Neural cell (in vitro differentiated cells): ENCODE measurements at regions not wholly inside any gene's neighbourhood (a gene's known extent, or its start where the extent isn't known, plus 50 kb on each side); places are given as distances from the start of the nearest gene placed in this dataset.

Source experiments
- H2AFZ ChIP-seq: fragments of 200-600, 300-800 bp; sonication (generic), shearing (Covaris generic); 2 replicates; pipeline ENCODE4 v1.6.0; 2014; ENCODE audit warnings: low read depth, mild to moderate bottlenecking, antibody characterized with exemption, low read length, moderate library complexity
- H3F3A ChIP-seq: fragments of 200-600 bp; shearing (Covaris generic); 2 replicates; pipeline ENCODE4 v1.6.1; 2016; ENCODE audit warnings: mild to moderate bottlenecking, moderate library complexity, mixed read lengths, antibody characterized with exemption, low read length; ENCODE audit not compliant: insufficient read depth, poor library complexity, severe bottlenecking
- H3K27ac ChIP-seq: fragments of 200-600, 300-800 bp; sonication (generic), shearing (Covaris generic); 2 replicates; pipeline ENCODE4 v1.5.1; 2014; ENCODE audit warnings: mild to moderate bottlenecking, low read length, moderate library complexity
- H3K27me3 ChIP-seq: fragments of 300-800, 200-600 bp; sonication (generic), shearing (Covaris generic); 2 replicates; pipeline ENCODE4 v1.6.0; 2014; ENCODE audit warnings: mild to moderate bottlenecking, low read depth, low read length, moderate library complexity; ENCODE audit not compliant: insufficient read depth
- H3K36me3 ChIP-seq: fragments of 300-800, 200-600 bp; sonication (generic), shearing (Covaris generic); 2 replicates; pipeline ENCODE4 v1.5.1; 2014; ENCODE audit warnings: mild to moderate bottlenecking, antibody characterized with exemption, low read length, moderate library complexity; ENCODE audit not compliant: insufficient read depth
- H3K4me2 ChIP-seq: fragments of 300-800, 200-600 bp; sonication (generic), shearing (Covaris generic); 2 replicates; pipeline ENCODE4 v1.6.0; 2014; ENCODE audit warnings: mild to moderate bottlenecking, low read length
- H3K4me3 ChIP-seq: fragments of 300-800, 200-600 bp; sonication (generic), shearing (Covaris generic); 2 replicates; pipeline ENCODE4 v1.5.1; 2014; ENCODE audit warnings: mild to moderate bottlenecking, low read length, moderate library complexity
- H3K79me2 ChIP-seq: fragments of 200-600 bp; shearing (Covaris generic); replicated peaks from 2 replicates; pipeline ENCODE4 v1.6.0; 2014; ENCODE audit warnings: mild to moderate bottlenecking, low read length, moderate library complexity; ENCODE audit not compliant: insufficient read depth
- H3K9ac ChIP-seq: fragments of 300-800, 200-600 bp; sonication (generic), shearing (Covaris generic); 2 replicates; pipeline ENCODE4 v1.6.1; 2016; ENCODE audit warnings: mild to moderate bottlenecking, low read length, mixed read lengths
- H3K9me2 ChIP-seq: fragments of 200-600 bp; shearing (Covaris generic); 2 replicates; pipeline ENCODE4 v1.6.1; 2016; ENCODE audit warnings: mild to moderate bottlenecking, low read length, mixed read lengths; ENCODE audit not compliant: insufficient read depth
- H3K9me3 ChIP-seq: fragments of 200-600, 300-800 bp; sonication (generic), shearing (Covaris generic); 2 replicates; pipeline ENCODE4 v1.6.1; 2016; ENCODE audit warnings: mild to moderate bottlenecking, mixed run types, low read length, moderate library complexity, mixed read lengths
- H4K20me1 ChIP-seq: fragments of 200-600 bp; shearing (Covaris generic); 2 replicates; pipeline ENCODE4 v1.6.1; 2016; ENCODE audit warnings: mild to moderate bottlenecking, mixed run types; ENCODE audit not compliant: insufficient read depth
- EP300 ChIP-seq: fragments of 450-650 bp; conservative IDR thresholded peaks from 2 replicates; pipeline ENCODE4 v1.6.1; 2014; ENCODE audit warnings: antibody characterized with exemption, mild to moderate bottlenecking, moderate library complexity; ENCODE audit not compliant: poor library complexity, severe bottlenecking
- EZH2 ChIP-seq: fragments of 200-600, 300-800 bp; shearing (Covaris generic), sonication (generic); IDR thresholded peaks from 2 replicates; pipeline ENCODE4 v1.6.1; 2014; ENCODE audit warnings: antibody characterized with exemption, low read length, borderline replicate concordance, mild to moderate bottlenecking; ENCODE audit not compliant: insufficient read depth, poor library complexity, severe bottlenecking
- MXI1 ChIP-seq: fragments of 450-650 bp; conservative IDR thresholded peaks from 2 replicates; pipeline ENCODE4 v1.6.1; 2014; ENCODE audit warnings: antibody characterized with exemption, mild to moderate bottlenecking; ENCODE audit not compliant: poor library complexity, severe bottlenecking
- POLR2AphosphoS5 ChIP-seq: IDR thresholded peaks from 2 replicates; pipeline ENCODE4 v1.6.1; 2012
- RAD21 ChIP-seq: fragments of 450-650 bp; conservative IDR thresholded peaks from 2 replicates; pipeline ENCODE4 v1.6.1; 2014; ENCODE audit warnings: antibody characterized with exemption, mild to moderate bottlenecking, moderate library complexity
- TAF1 ChIP-seq: IDR thresholded peaks from 2 replicates; pipeline ENCODE4 v1.6.1; 2012; ENCODE audit warnings: low read depth
- TF ChIP-seq, protein P1 (sequence below): fragments of 450-650 bp; IDR thresholded peaks from 2 replicates; pipeline ENCODE4 v1.5.1; 2014; ENCODE audit warnings: antibody characterized with exemption, mild to moderate bottlenecking, moderate library complexity; ENCODE audit not compliant: poor library complexity, severe bottlenecking
- TF ChIP-seq, protein P2 (sequence below): IDR thresholded peaks from 2 replicates; pipeline ENCODE4 v1.6.1; 2012; ENCODE audit warnings: borderline replicate concordance

DNA sequence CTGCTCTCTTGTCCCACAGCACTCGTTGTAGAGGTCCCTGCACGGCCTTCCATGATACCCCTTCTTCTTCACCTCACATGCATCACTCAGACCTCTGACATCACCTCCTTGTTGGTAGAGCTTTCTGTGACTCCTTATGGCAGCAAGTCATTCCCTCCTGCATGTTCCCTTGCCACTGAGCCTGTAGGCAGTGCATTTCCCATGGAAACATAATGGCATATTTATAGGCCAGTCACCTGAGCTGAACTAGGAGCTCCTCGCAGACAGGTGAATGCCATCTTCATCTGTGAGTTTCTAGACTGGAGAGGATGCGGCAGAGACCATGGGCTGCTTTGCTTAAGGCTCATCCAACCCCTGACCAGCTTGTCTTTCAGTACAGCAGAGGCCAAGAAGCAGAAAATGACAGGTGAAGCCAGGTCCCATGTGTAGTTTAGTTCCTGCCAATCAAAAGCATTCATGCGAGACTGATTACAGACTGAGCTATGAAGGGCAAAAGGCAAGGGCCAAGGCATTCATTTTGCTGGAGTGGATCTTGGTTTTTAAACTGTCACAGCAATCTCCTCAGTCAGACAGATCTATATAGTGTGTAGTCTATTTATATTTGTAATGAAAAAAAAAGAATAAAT is 59.4 kb upstream of the NEDD4L start:
- Histone ChIP-seq H3K79me2 (no peaks in the 10 kb centered on the region), H3K36me3 (no peaks in the 10 kb centered on the region), H3F3A (no peaks in the 10 kb centered on the region), H4K20me1 (no peaks in the 10 kb centered on the region), H3K9me3 (no peaks in the 10 kb centered on the region), H3K27me3 (no peaks in the 10 kb centered on the region), H3K27ac (peak overlapping the region; percentile 83), H3K9ac (peak overlapping the region; percentile 17), H3K4me3 (peak overlapping the region; percentile 20), H3K9me2 (no peaks in the 10 kb centered on the region), H2AFZ (no peak overlapping the region), H3K4me2 (peak overlapping the region; percentile 53)
- TF ChIP-seq RAD21 (peak; percentile 22), POLR2AphosphoS5 (peak; percentile 27), EP300 (peak; percentile 77), TAF1 (no peak), MXI1 (no peak), EZH2 (no peak)
- TF ChIP-seq, protein P1, sequence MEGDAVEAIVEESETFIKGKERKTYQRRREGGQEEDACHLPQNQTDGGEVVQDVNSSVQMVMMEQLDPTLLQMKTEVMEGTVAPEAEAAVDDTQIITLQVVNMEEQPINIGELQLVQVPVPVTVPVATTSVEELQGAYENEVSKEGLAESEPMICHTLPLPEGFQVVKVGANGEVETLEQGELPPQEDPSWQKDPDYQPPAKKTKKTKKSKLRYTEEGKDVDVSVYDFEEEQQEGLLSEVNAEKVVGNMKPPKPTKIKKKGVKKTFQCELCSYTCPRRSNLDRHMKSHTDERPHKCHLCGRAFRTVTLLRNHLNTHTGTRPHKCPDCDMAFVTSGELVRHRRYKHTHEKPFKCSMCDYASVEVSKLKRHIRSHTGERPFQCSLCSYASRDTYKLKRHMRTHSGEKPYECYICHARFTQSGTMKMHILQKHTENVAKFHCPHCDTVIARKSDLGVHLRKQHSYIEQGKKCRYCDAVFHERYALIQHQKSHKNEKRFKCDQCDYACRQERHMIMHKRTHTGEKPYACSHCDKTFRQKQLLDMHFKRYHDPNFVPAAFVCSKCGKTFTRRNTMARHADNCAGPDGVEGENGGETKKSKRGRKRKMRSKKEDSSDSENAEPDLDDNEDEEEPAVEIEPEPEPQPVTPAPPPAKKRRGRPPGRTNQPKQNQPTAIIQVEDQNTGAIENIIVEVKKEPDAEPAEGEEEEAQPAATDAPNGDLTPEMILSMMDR: no peak
- TF ChIP-seq, protein P2, sequence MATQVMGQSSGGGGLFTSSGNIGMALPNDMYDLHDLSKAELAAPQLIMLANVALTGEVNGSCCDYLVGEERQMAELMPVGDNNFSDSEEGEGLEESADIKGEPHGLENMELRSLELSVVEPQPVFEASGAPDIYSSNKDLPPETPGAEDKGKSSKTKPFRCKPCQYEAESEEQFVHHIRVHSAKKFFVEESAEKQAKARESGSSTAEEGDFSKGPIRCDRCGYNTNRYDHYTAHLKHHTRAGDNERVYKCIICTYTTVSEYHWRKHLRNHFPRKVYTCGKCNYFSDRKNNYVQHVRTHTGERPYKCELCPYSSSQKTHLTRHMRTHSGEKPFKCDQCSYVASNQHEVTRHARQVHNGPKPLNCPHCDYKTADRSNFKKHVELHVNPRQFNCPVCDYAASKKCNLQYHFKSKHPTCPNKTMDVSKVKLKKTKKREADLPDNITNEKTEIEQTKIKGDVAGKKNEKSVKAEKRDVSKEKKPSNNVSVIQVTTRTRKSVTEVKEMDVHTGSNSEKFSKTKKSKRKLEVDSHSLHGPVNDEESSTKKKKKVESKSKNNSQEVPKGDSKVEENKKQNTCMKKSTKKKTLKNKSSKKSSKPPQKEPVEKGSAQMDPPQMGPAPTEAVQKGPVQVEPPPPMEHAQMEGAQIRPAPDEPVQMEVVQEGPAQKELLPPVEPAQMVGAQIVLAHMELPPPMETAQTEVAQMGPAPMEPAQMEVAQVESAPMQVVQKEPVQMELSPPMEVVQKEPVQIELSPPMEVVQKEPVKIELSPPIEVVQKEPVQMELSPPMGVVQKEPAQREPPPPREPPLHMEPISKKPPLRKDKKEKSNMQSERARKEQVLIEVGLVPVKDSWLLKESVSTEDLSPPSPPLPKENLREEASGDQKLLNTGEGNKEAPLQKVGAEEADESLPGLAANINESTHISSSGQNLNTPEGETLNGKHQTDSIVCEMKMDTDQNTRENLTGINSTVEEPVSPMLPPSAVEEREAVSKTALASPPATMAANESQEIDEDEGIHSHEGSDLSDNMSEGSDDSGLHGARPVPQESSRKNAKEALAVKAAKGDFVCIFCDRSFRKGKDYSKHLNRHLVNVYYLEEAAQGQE: peak; percentile 64

DNA sequence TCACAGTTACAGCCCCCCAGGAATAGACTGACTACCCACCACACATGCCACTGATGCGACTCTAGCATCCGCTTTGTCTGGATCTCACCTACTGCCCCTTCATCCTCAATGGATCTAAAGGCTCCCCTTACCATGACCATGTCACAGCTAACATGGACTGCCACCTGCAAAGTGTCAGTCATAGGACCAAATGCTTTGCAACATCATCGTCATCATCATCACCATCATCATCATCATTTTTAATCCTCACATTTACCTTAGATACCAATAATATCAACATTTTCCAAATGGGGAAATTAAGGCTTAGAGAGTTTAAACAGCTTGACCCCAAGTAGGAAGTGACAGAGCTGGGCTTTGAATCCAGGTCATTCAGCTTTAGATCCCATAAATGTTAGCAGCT is 60.1 kb upstream of the NEDD4L start:
- Histone ChIP-seq H3K27me3 (no peaks in the 10 kb centered on the region), H3K4me3 (peak overlapping the region; percentile 20), H3K9me2 (no peaks in the 10 kb centered on the region), H3K4me2 (no peak overlapping the region), H3F3A (no peaks in the 10 kb centered on the region), H3K9me3 (no peaks in the 10 kb centered on the region), H3K79me2 (no peaks in the 10 kb centered on the region), H3K36me3 (no peaks in the 10 kb centered on the region), H4K20me1 (no peaks in the 10 kb centered on the region), H2AFZ (no peak overlapping the region), H3K27ac (peak overlapping the region; percentile 83), H3K9ac (peak overlapping the region; percentile 17)
- TF ChIP-seq, protein P2: no peak
